Kidney (tissue), 13 donors: ENCODE measurements at regions not wholly inside any gene's neighbourhood (a gene's known extent, or its start where the extent isn't known, plus 50 kb on each side); places are given as distances from the start of the nearest gene placed in this dataset.

Experiments used
- DNase-seq, 5 donors: peaks; one replicate each; pipeline ENCODE4 v3.0.0-alpha.2; 2013 to 2020
- FAIRE-seq: peaks from 2 replicates; lab custom pipeline; 2012; peaks lifted over from hg19 to GRCh38; lab: Jason Lieb, UNC
- H3K27ac ChIP-seq, 2 donors: one replicate each; pipeline ENCODE4 v1.7.0; 2013; ENCODE audit warnings: low read depth in 2 of 2, low read length in 2 of 2, inconsistent platforms in 1 of 2
- H3K27me3 ChIP-seq: one replicate; pipeline ENCODE4 v1.7.1; 2013; ENCODE audit warnings: low read length, inconsistent platforms; ENCODE audit not compliant: control insufficient read depth, insufficient read depth
- H3K36me3 ChIP-seq, 3 donors: one replicate each; pipeline versions ENCODE4 v1.7.0 to v1.7.1; 2013; ENCODE audit warnings: low read length in 3 of 3, control low read depth in 1 of 3, inconsistent platforms in 1 of 3; ENCODE audit not compliant: insufficient read depth in 3 of 3, control insufficient read depth in 2 of 3
- H3K4me1 ChIP-seq, 3 donors: one replicate each; pipeline versions ENCODE4 v1.7.0 to v1.7.1; 2013; ENCODE audit warnings: low read length in 3 of 3, inconsistent platforms in 1 of 3, low read depth in 1 of 3; ENCODE audit not compliant: control insufficient read depth in 2 of 3, insufficient read depth in 2 of 3
- H3K4me3 ChIP-seq, 3 donors: one replicate each; pipeline versions ENCODE4 v1.7.0 to v1.8.1; 2013; ENCODE audit warnings: low read length in 3 of 3, control low read depth in 1 of 3, inconsistent platforms in 1 of 3
- H3K9ac ChIP-seq, 3 donors: one replicate each; pipeline versions ENCODE4 v1.7.0 to v1.7.1; 2013; ENCODE audit warnings: low read length in 3 of 3, control low read depth in 1 of 3, inconsistent platforms in 1 of 3
- H3K9me3 ChIP-seq, 3 donors: one replicate each; pipeline versions ENCODE4 v1.7.0 to v1.7.1; 2013; ENCODE audit warnings: low read length in 3 of 3, control low read depth in 1 of 3, inconsistent platforms in 1 of 3; ENCODE audit not compliant: control insufficient read depth in 2 of 3, insufficient read depth in 1 of 3
- CTCF ChIP-seq: IDR thresholded peaks from 3 replicates; pipeline ENCODE4 v1.5.1; 2012; ENCODE audit warnings: mild to moderate bottlenecking, moderate library complexity, borderline replicate concordance; ENCODE audit not compliant: insufficient read depth; ENCODE audit errors: extremely low read depth
- intact Hi-C: fragments of 100-400 bp; cut with DNase I; formaldehyde crosslinking; loops from one replicate; pipeline ENCODE4 v1.11.1; 2022
- donor health status: control.
- donor health status: control.
- donor health status: control.
- donor health status: control.
- donor health status: control.
- donor health status: DM: yes; HTN: yes; CAD: no.
- donor health status: Normal renal cell carcinoma (clear cell type).

GRCh38 chr11:130578738-130579368 is 130.4 kb downstream of the ADAMTS15 start:
- no peak for FAIRE-seq
- H3K27ac ChIP-seq, result no peak overlapping the region
- no peak overlapping the region for H3K4me3 ChIP-seq
- TF ChIP-seq CTCF, result no peak
- no peaks in the 10 kb centered on the region for H3K36me3 ChIP-seq
- intact Hi-C loops, result no loop called here
- no peaks in the 10 kb centered on the region for H3K27me3 ChIP-seq
- H3K9ac ChIP-seq, result no peak overlapping the region
- H3K9me3 ChIP-seq, result no peaks in the 10 kb centered on the region
- no peak for DNase-seq
- H3K4me1 ChIP-seq, result peaks cover 0 to 3% (median 0%) of the 10 kb centered on the region in 3 donors

GRCh38 chr11:130580372-130580771 is 131.9 kb downstream of the ADAMTS15 start:
- Histone ChIP-seq H3K9ac (no peak overlapping the region), H3K4me1 (peaks cover 0 to 3% (median 0%) of the 10 kb centered on the region in 3 donors), H3K9me3 (no peaks in the 10 kb centered on the region), H3K27ac (no peak overlapping the region), H3K36me3 (no peaks in the 10 kb centered on the region), H3K4me3 (no peak overlapping the region), H3K27me3 (no peaks in the 10 kb centered on the region)
- DNase-seq, result no peak
- TF ChIP-seq CTCF, result no peak
- FAIRE-seq, result no peak
- intact Hi-C loops, result no loop called here

GRCh38 chr11:130580891-130581492 is 132.5 kb downstream of the ADAMTS15 start:
- DNase-seq (peak in 1 of 5 donors; percentile 36), FAIRE-seq (no peak)
- no peak overlapping the region for H3K9ac ChIP-seq
- H3K36me3 ChIP-seq, result no peaks in the 10 kb centered on the region
- no peak overlapping the region for H3K4me3 ChIP-seq
- H3K27ac ChIP-seq, result no peak overlapping the region
- intact Hi-C loops, result no loop called here
- no peaks in the 10 kb centered on the region for H3K27me3 ChIP-seq
- no peaks in the 10 kb centered on the region for H3K9me3 ChIP-seq
- no peak for TF ChIP-seq CTCF
- peaks cover 0 to 3% (median 0%) of the 10 kb centered on the region in 3 donors for H3K4me1 ChIP-seq
